ENCODE measurements at regions not wholly inside any gene's neighbourhood (a gene's known extent, or its start where the extent isn't known, plus 50 kb on each side); places are given as distances from the start of the nearest gene placed in this dataset.
"Not testable (repeated sequence)": the region's sequence is repeated elsewhere in the genome, so short reads cannot be mapped to it uniquely, and the experiment has no call there.

GRCh38 chrX:45447331-45447730 lies 246.7 kb upstream of the DIPK2B start:
- DNase-seq: no peak

GRCh38 chrX:45445745-45446412 lies 245.2 kb upstream of the DIPK2B start:
- no peak for DNase-seq

DNA sequence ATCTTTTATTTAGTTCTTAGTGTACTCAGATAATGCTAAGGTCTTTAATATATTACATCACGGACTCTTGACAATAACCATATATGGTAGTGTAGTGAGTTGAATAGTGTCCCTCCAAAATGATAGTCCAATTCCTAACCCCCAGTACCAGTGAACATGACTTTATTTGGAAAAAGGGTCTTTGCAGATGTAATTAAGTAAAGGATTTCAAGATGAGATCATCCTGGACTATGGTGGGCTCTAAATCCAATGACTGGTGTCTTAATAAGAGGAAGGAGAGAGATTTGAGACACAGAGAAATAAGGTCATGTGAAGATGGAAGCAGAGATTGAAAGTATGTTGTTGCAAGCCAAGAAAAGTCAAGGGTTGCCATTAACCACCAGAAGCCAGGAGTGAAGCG lies 236.5 kb upstream of the DIPK2B start:
- no peak for DNase-seq

DNA sequence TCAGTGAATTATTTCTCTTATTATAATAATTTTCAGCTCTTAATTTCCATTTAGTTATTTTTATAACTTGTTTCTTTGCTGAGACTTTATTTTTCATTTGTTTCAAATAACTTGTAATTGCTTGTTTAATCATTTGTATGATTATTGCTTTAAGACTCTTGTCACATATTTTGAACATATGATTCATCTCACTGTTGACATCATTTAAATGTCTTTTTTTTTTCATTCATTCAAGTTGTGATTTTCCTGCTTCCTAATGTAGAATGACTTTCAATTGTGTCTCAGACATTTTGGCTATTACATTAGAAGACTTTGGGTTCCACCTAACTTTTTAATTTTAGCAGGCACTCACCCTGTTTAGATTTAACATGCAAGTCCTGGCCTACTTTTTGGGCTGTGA lies 234.8 kb upstream of the DIPK2B start:
- no peak for DNase-seq

GRCh38 chrX:45434231-45434630 lies 233.6 kb upstream of the DIPK2B start:
- no peak for DNase-seq

DNA sequence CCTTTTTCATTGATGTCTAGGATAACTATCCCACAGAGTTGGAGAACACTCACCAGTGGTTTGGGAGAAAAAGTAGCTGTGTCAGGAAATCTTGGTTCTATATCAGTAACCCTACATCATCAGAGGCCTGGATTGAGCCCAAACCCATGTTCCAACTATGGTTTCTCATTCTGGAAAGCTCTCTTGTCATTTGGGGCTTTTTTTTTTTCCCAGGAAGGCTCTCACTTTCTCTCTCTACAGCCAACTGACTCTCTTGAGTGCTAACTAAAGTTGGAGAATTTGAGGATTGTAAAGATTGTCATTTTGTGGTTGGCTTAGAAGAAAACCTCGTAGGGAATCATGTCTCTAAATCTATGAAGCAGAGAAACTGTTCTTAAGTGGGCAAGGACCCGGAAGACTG lies 228.2 kb upstream of the DIPK2B start:
- DNase-seq: no peak

DNA sequence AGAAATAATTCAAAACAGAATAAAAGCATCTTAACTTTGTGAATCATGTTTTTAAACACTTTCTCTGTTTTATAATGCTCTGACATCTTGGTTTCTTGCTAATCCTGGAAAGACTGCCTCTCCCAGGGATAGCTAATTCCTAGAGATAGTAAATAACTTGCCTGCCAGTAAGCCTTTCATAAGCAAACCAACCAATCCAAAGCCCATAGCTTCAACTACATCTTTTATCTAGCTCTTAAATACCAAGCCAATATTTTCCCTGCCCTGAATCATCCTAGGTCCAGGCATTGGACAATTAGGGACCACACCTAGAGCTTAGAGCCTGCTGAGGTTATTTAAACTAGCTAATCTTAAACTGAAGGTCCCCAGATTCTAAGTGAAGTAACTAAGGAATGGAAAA lies 223.7 kb upstream of the DIPK2B start:
- DNase-seq: no peak

GRCh38 chrX:45422216-45422925 lies 221.7 kb upstream of the DIPK2B start:
- no peak for DNase-seq

DNA sequence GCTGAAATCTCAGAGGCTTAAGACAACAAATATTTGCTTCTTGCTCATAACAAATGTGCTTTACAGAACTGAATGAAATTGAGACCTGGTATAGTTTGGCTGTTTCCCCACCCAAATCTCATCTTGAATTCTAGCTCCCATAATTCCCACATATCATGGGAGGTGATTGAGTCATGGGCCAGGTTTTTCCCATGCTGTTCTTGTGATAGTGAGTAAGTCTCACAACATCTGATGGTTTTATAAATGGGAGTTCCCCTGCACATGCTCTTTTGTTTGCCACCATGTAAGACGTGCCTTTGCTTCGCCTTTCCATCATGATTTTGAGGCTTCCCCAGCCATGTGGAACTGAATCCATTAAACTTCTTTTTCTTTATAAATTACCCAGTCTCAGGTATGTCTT lies 221.1 kb upstream of the DIPK2B start:
- DNase-seq: no peak

GRCh38 chrX:45404206-45404605 lies 203.5 kb upstream of the DIPK2B start:
- no peak for DNase-seq

DNA sequence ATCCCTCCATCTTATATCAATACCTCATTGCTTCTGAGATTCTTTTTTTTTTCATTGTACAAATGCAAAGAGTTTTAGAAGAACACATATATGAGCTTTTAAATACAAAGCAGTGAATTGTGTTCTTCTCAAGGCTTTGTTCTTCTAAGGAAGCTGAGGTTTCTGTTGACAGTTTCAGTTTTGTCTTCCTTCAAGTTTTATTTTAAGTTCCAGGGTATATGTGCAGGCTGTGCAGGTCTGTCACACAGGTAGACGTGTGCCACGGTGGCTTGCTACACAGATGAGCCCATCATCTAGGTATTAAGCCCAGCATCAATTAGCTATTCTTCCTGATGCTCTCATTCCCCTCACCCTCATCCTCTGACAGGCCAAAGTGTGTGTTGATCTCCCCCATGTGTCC lies 201.2 kb upstream of the DIPK2B start:
- DNase-seq: no peak

DNA sequence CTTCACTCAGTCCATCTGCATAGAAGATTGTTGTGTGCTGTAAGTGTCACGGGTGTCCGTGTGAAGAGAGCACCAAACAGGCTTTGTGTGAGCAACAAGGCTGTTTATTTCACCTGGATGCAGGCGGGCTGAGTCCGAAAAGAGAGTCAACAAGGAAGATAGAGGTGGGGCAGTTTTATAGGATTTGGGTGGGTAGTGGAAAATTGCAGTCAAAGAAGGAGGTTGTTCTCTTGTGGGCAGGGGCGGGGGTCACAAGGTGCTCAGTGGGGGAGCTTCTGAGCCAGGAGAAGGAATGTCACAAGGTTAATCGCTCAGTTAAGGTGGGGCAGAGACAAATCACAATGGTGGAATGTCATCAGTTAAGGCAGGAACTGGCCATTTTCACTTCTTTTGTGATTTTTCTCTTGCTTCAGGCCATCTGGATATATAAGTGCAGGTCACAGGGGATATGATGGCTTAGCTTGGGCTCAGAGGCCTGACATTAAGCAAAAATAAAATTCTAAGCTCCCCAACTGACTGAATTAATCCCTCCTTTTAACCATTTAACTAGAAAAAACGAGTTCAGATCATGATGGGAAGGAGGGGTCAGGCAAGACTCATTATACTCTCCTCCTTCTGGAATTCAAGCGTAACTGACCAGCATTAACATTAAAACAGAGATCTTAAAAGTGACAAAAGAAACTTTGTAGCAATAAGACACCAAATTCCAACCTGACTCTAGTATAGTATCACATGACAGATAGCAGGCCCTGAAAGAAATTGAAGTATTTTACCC lies 200.5 kb upstream of the DIPK2B start:
- not testable (repeated sequence) for DNase-seq

GRCh38 chrX:45400027-45400779 lies 199.5 kb upstream of the DIPK2B start:
- no peak for DNase-seq

DNA sequence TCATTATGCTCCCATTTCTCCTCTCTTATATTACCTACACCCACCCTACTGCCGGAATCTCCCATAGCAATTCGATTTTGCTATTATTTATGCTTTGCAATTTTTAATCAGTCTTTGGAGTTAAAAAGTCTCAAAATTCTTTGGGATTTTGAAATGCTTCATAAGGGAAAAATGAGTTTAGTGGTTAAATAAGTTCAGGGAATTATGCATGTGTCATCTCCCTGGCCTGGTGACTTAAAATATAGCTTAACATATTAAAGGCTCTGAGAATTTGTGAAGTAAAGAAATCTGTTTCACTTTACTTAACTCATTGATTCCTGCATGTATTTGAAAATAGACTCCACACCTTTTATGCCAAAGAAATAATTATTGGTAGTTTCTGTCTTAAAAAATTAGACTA lies 185.1 kb upstream of the DIPK2B start:
- DNase-seq: no peak

DNA sequence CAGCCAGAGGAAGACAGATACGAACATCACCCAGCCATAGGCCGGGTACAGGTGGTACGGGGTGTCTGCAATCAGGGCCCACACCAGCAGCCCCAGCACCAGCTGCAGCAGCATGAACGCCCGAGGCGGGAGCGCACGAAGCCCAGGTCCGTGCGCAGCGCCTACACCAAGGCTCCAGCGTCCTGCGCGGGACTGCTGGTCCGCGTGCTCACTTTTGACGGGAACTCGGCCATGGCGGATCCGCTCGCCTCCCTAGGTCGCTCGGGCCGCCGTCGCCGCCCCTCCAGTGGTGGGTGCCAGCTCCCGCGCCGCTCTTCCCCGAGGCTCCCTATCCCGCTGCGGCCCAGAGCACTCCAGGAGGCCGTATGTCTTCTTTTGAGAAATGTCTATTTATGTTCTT lies 181.2 kb upstream of the DIPK2B start:
- no peak for DNase-seq

DNA sequence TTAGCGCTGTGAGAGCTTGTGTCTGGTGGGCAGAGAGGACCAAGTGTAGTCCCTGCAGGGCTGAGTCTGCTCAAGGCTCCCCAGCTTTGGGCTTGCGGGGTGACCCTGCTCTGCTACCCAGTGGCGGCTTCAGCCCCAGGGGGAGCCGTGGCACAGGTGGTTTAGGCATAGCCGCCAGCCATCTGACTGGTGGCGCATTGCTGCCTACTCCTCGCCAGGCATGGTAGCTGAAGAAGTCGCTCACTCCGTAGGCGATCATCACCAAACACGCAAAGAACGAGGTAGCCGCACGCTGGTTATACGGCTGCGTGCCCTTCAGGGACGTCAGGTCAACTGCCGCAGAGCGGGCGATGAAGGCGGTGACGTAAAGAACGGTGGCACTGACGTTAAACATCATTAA lies 180.7 kb upstream of the DIPK2B start:
- DNase-seq: no peak

DNA sequence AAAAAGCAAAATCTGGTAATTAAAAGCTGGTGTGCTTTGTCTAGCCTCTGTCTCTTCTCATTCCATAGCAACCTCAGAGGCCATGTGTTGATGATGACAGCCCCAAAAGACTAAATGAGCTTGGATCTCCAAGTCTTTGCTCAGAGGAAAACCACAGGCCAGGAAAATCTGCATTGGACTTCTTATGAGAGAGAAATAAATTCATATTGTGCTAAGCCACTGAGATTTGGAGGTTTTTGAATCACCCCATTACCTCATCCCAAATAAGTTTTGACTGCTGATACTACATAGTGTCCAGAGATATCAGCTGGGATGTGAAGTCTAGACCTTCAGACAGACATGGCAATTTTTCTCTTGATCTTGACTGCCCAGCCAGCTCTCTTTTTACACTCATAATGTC lies 178.6 kb upstream of the DIPK2B start:
- DNase-seq: no peak

- no peak for DNase-seq
These were observed 171.5 kb upstream of the DIPK2B start for GRCh38 chrX:45372151-45372550.

- no peak for DNase-seq
These were observed 168.0 kb upstream of the DIPK2B start for GRCh38 chrX:45368705-45369104.

DNA sequence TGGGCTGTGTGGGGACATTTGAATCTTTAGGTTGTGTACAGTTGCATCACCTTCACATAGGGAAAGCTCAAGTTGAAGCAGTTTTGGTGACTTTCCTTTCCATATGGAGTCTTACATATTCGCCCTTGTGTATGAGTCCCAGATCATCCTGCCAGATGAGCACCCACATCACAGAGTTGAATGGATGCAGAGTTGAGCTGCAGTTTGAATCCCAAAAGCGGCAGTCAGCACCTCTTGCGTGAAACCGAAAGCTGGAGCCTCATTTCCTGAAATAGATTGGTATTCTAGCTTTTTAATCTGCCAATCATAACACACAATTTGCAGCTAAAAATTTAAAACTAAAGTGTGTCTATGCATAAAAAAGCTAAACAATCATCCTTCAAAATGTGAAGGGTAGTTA lies 162.9 kb upstream of the DIPK2B start:
- no peak for DNase-seq

- DNase-seq: no peak
These were observed 159.9 kb upstream of the DIPK2B start for GRCh38 chrX:45360571-45360970.

DNA sequence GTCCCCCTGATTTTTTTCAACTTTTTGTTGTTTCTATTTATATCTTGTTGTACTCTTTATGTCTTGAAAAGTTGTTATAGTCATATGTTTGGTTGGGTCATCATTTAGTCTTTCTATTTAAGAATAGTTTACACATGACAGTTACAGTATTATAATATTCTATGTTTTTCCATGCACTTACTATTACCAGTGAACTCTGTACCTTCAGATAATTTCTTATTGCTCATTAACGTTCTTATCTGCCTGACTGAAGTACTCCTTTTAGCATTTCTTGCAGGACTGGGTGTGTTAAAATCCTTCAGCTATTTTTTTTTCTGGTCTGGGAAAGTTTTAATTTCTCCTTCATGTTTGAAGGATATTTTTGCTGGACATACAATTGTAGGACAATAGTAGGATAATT lies 157.7 kb upstream of the DIPK2B start:
- DNase-seq: no peak

DNA sequence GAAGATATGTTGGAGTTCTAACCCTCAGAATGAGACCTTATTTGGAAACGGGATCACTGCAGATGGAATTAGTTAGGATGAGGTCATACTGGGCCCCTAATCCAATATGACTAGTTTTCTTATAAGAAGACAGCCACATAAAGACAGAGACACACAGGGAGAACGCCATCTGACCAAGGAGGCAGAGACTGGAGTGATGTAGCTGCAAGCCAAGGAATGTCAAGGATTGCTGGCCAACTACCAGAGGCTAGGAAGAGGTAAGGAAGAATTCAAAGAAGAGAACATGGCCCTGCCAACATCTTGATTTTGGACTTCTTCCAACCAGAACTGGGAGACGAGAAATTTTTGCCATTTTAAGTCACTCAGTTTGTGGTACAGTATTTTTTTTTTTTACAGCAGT lies 152.8 kb upstream of the DIPK2B start:
- no peak for DNase-seq
